ENCODE measurements at regions not wholly inside any gene's neighbourhood (a gene's known extent, or its start where the extent isn't known, plus 50 kb on each side); places are given as distances from the start of the nearest gene placed in this dataset.

DNA sequence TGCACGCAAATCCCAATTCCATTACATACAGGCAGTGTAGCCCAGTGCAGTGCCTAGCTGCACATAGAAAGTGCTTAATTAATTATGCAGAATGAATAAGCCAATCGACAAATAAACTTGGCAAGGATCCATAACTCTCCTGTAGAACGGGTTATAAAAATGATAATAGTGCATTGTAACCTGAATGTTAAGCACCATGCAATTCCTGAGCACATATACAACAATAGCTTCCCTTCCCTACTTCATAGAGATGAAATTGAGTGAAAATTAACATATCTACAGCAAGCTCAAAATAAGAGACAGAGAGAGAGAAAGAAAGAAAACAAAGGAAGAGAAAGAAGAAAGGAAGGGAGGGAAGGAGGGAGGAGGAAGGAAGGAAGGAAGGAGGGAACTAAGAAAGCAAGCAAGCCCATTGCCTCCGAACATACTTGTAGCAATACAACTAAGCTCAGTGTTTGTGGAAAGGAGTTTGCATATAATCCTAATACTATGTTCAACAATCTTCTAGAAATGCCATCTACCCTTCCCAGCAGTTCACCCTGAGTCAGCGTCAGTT lies 1074.0 kb upstream of the LCORL start:
- no TSS peak for BruUV-seq (replicated peaks)
- Histone ChIP-seq H3K4me1 (ENCODE audit: control insufficient read depth, extremely low read depth, insufficient read depth, low read length) (no peaks in the 10 kb centered on the region), H3K9me1 (replicated peaks; ENCODE audit: control insufficient read depth, extremely low read depth, insufficient read depth, low read length) (no peaks in the 10 kb centered on the region), H2AFZ (ENCODE audit: low read depth, low read length) (no peak overlapping the region), H4K20me1 (replicated peaks; ENCODE audit: control insufficient read depth, extremely low read depth, insufficient read depth, low read length) (no peaks in the 10 kb centered on the region), H3K9me3 (replicated peaks; ENCODE audit: control insufficient read depth, insufficient read depth, low read length) (no peaks in the 10 kb centered on the region), H3K4me3 (replicated peaks in 1 of 3; ENCODE audit: insufficient read depth in 1 of 3, low read depth in 1 of 3, low read length in 3 of 3) (no peak overlapping the region), H3K4me2 (ENCODE audit: insufficient read depth, low read length) (no peak overlapping the region), H3K9ac (replicated peaks; ENCODE audit: extremely low read depth, insufficient read depth, low read length) (no peak overlapping the region), H3K27ac (ENCODE audit: insufficient read depth, low read depth, low read length) (no peak overlapping the region), H3K36me3 (ENCODE audit: control insufficient read depth in 2 of 2, extremely low read depth in 1 of 2, insufficient read depth in 2 of 2, low read length in 2 of 2) (no peaks in the 10 kb centered on the region), H3K27me3 (ENCODE audit: control insufficient read depth in 2 of 2, insufficient read depth in 2 of 2, low read length in 2 of 2) (no peaks in the 10 kb centered on the region), H3K79me2 (ENCODE audit: control insufficient read depth, insufficient read depth, low read length) (no peaks in the 10 kb centered on the region)
- CTCF ChIA-PET, result no interaction called here
- FAIRE-seq (no peak), DNase-seq (ENCODE audit: low read depth, low spot score) (no peak)
- TF ChIP-seq POLR2A (IDR thresholded peaks at IDR 0.05; ENCODE audit: low read depth, low read length), result no peak
- TF ChIP-seq JUN (IDR thresholded peaks at IDR 0.05; ENCODE audit: borderline replicate concordance, insufficient read depth, insufficient read length, low read depth), result no peak
- TF ChIP-seq FOS (IDR thresholded peaks at IDR 0.05; ENCODE audit: borderline replicate concordance, insufficient read depth, low read length), result no peak
- TF ChIP-seq, protein P1, sequence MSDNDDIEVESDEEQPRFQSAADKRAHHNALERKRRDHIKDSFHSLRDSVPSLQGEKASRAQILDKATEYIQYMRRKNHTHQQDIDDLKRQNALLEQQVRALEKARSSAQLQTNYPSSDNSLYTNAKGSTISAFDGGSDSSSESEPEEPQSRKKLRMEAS (IDR thresholded peaks at IDR 0.05; ENCODE audit: insufficient read depth, insufficient read length), result no peak
- no peak for TF ChIP-seq EZH2 (IDR thresholded peaks at IDR 0.05; ENCODE audit: borderline replicate concordance, low read depth, low read length, severe bottlenecking)
- no peak for TF ChIP-seq MYC (IDR thresholded peaks at IDR 0.05; ENCODE audit: low read depth, low read length)
- no peak for TF ChIP-seq POLR2AphosphoS5 (IDR thresholded peaks at IDR 0.05; ENCODE audit: insufficient read depth, low read depth, low read length)
- no peak for TF ChIP-seq GATA2 (IDR thresholded peaks at IDR 0.05; ENCODE audit: insufficient read depth, insufficient read length, low read depth, low read length)
- TF ChIP-seq CTCF (IDR thresholded peaks at IDR 0.05; ENCODE audit: extremely low read depth in 1 of 2, insufficient read depth in 1 of 2, low read depth in 1 of 2, low read length in 2 of 2), result no peak
- intact Hi-C loops (cut with micrococcal nuclease), result no loop called here
- POLR2A ChIA-PET, result no interaction called here
- dilution Hi-C loops (cut with MboI; ENCODE audit: extremely low pct_ligation_motif_present, low sequenced_read_pairs), result no loop called here

Measured in endothelial cell of umbilical vein (primary cell).